ENCODE measurements at regions not wholly inside any gene's neighbourhood (a gene's known extent, or its start where the extent isn't known, plus 50 kb on each side); places are given as distances from the start of the nearest gene placed in this dataset.

GRCh38 chr11:119827113-119827512, 98.1 kb upstream of the NECTIN1 start:
- H4K5ac ChIP-seq (ENCODE audit: insufficient read length, low read depth, low read length), result no peak overlapping the region
- H3K9ac ChIP-seq (ENCODE audit: extremely low read depth, insufficient read length, low read length), result no peak overlapping the region
- no peak for DNase-seq
- H3K18ac ChIP-seq (ENCODE audit: insufficient read length, low read depth, low read length), result no peak overlapping the region
- H2BK15ac ChIP-seq (ENCODE audit: low read depth, low read length), result no peak overlapping the region
- no peaks in the 10 kb centered on the region for H3K27me3 ChIP-seq (ENCODE audit: insufficient read depth, low read length)
- H2AFZ ChIP-seq (ENCODE audit: low read length), result peak overlapping the region; percentile 40
- H3K4me2 ChIP-seq (ENCODE audit: insufficient read depth, insufficient read length, low read length), result no peak overlapping the region
- peaks cover 22 to 29% of the 10 kb centered on the region in 2 experiments for H3K4me1 Mint-ChIP-seq
- no peak overlapping the region for H4K8ac ChIP-seq (replicated peaks; ENCODE audit: insufficient read length, low read depth, low read length)
- H3K79me2 ChIP-seq (ENCODE audit: insufficient read depth, low read length), result no peaks in the 10 kb centered on the region
- H3K27ac Mint-ChIP-seq, result no peak overlapping the region
- no peak for TF ChIP-seq CTCF (conservative IDR thresholded peaks at IDR 0.05)
- H3K4me1 ChIP-seq (ENCODE audit: insufficient read depth, low read length), result peaks cover 5% of the 10 kb centered on the region; the same call in 1 of the 2 replicates
- no peaks in the 10 kb centered on the region for H3K9me3 ChIP-seq (ENCODE audit: control insufficient read depth, low read depth, low read length)
- peaks cover 40% of the 10 kb centered on the region for H3K27me3 Mint-ChIP-seq (ENCODE audit: low read depth)
- H3K4me3 Mint-ChIP-seq, result no peak overlapping the region
- H4K20me1 ChIP-seq (ENCODE audit: control insufficient read depth, insufficient read depth, insufficient read length), result no peaks in the 10 kb centered on the region
- H3K23me2 ChIP-seq (ENCODE audit: insufficient read length, low read depth, low read length, poor library complexity, severe bottlenecking), result no peaks in the 10 kb centered on the region
- H3K9me3 Mint-ChIP-seq, result peaks cover 8 to 11% of the 10 kb centered on the region in 2 experiments; a peak in 4 of 5 replicates
- H4K91ac ChIP-seq (ENCODE audit: insufficient read length, low read depth, low read length), result no peak overlapping the region
- no peaks in the 10 kb centered on the region for H3K79me1 ChIP-seq (ENCODE audit: insufficient read depth, low read depth, low read length, poor library complexity, severe bottlenecking)
- no peak overlapping the region for H3T11ph ChIP-seq (ENCODE audit: low read length)
- no peak overlapping the region for H3K56ac ChIP-seq (ENCODE audit: insufficient read length, low read depth, low read length)
- H2BK120ac ChIP-seq (ENCODE audit: low read depth, low read length, poor library complexity, severe bottlenecking), result no peak overlapping the region
- H2BK20ac ChIP-seq (ENCODE audit: low read depth, low read length, poor library complexity, severe bottlenecking), result no peak overlapping the region
- H3K36me3 Mint-ChIP-seq (ENCODE audit: insufficient read depth in 1 of 3, low read depth in 3 of 3), result peaks cover 2 to 9% (median 5%) of the 10 kb centered on the region in 3 experiments; a peak in 4 of 7 replicates
- no peak overlapping the region for H2BK12ac ChIP-seq (ENCODE audit: insufficient read length, low read depth, low read length)
- no peak overlapping the region for H2AK5ac ChIP-seq (ENCODE audit: insufficient read length, low read length)
- H2BK5ac ChIP-seq (ENCODE audit: insufficient read length, low read length), result no peak overlapping the region
- H3K23ac ChIP-seq (ENCODE audit: insufficient read length, low read depth, low read length), result no peak overlapping the region
- H3K4ac ChIP-seq (ENCODE audit: low read depth, low read length), result no peak overlapping the region
- H3K14ac ChIP-seq (ENCODE audit: insufficient read depth, low read length), result no peak overlapping the region
- WGBS (ENCODE audit: extremely low coverage, insufficient read length, low lambda C conversion rate), result no CpG with 5 or more reads among the region's 2 CpGs
- H3K27ac ChIP-seq (ENCODE audit: insufficient read length, low read depth, low read length), result no peak overlapping the region
